ENCODE measurements at regions not wholly inside any gene's neighbourhood (a gene's known extent, or its start where the extent isn't known, plus 50 kb on each side); places are given as distances from the start of the nearest gene placed in this dataset.
A peak's percentile ranks its signal among the peaks of the same experiment; 100 is the strongest.

DNA sequence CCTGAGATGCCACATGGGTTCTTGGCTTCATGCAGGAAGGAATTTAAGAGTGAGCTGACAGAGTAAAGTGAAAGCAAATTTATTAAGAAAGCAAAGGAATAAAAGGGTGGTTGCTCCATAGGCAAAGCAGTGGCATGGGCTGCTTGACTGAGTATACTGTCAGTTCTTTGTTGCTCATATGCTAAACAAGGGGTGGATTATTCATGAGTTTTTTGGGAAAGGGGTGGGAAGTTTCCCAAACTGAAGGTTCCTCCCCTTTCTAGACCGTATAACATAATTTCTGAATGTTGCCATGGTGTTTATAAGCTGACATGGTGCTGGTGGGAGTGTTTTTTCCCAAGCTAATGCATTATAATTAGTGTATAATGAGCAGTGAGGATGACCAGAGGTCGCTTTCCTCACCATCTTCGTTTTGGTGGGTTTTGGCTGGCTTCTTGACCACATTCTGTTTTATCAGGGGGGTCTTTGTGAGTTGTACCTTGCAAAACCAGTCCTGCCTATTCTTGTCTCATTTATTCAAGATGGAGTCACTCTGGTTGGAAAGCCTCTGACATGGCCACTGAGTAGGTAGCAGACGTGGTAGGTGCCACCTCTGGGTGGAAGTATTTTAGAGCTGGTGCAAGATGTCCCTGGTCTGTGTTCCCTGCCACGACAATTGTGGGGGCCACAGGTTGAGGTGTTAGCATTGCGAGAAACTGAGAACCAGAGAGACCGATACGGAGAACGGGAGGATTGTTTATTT, 107.5 kb upstream of the SDK1 start:
- Histone ChIP-seq H3K4me1 (ENCODE audit: control insufficient read depth, insufficient read depth, low read length, unreplicated experiment) (peaks cover 3% of the 10 kb centered on the region), H3K27me3 (ENCODE audit: insufficient read depth, low read length) (no peaks in the 10 kb centered on the region), H2AFZ (ENCODE audit: low read length, unreplicated experiment) (no peak overlapping the region), H3K27ac (ENCODE audit: low read depth, low read length) (peak overlapping the region; percentile 68), H3K36me3 (ENCODE audit: insufficient read depth, low read length) (no peaks in the 10 kb centered on the region), H3K4me3 (ENCODE audit: low read depth, low read length) (no peak overlapping the region), H3K79me2 (ENCODE audit: control insufficient read depth, insufficient read depth, low read length, unreplicated experiment) (no peaks in the 10 kb centered on the region)

DNA sequence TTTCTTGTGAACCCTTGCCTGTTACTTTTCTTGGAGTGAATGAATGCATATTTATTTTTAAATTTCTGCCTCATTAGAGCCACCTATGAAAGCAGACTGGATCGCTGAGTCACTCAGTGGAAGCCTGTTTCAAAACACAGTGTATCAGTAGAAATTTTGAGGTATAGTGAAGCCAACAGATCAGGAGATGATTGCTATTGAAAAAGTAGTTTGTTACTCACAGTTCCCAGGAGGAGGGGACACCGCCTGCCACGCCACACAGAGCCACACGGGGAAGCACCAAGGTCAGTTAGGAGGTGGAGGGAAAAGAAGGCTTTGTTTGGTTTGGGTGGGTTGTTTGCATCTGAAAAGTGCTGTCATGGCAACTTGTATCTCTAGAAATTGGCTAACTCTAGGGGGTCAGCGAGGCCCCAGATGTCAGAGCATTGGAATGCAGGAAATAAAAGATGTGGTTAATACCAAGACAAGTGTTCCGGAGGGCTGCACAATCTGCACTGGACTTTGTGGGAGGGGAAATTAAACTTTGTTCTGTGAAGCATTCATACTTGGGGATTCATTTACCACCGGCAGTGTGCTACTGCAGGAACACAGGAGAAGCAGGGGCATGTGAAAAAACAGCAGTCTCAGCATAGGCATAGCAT, 106.4 kb upstream of the SDK1 start:
- no peaks in the 10 kb centered on the region for H3K36me3 ChIP-seq (ENCODE audit: insufficient read depth, low read length)
- no peaks in the 10 kb centered on the region for H3K27me3 ChIP-seq (ENCODE audit: insufficient read depth, low read length)
- H3K4me3 ChIP-seq (ENCODE audit: low read depth, low read length) = no peak overlapping the region
- peaks cover 3% of the 10 kb centered on the region for H3K4me1 ChIP-seq (ENCODE audit: control insufficient read depth, insufficient read depth, low read length, unreplicated experiment)
- peak overlapping the region; percentile 68 for H3K27ac ChIP-seq (ENCODE audit: low read depth, low read length)
- H3K79me2 ChIP-seq (ENCODE audit: control insufficient read depth, insufficient read depth, low read length, unreplicated experiment) = no peaks in the 10 kb centered on the region
- H2AFZ ChIP-seq (ENCODE audit: low read length, unreplicated experiment) = no peak overlapping the region

DNA sequence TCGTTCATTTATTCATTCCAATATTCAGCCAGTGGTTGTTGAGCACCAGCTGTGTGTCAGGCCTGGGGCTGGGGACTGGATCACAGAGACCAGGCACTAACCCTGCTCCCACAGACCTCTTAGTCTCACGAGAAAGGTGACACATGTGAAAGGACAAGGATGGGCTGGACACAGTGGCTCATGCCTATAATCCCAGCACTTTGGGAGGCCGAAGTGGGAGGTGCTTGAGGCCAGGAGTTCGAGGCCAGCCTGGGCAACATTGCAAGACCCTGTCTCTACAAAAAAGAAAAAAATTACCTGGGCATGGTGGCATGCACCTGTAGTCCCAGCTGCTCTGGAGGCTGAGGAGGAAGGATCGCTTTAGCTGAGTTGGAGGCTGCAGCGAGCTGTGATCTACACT, 105.9 kb upstream of the SDK1 start:
- Histone ChIP-seq H3K27ac (ENCODE audit: low read depth, low read length) (peak overlapping the region; percentile 68), H3K27me3 (ENCODE audit: insufficient read depth, low read length) (no peaks in the 10 kb centered on the region), H3K79me2 (ENCODE audit: control insufficient read depth, insufficient read depth, low read length, unreplicated experiment) (no peaks in the 10 kb centered on the region), H3K4me3 (ENCODE audit: low read depth, low read length) (no peak overlapping the region), H2AFZ (ENCODE audit: low read length, unreplicated experiment) (no peak overlapping the region), H3K36me3 (ENCODE audit: insufficient read depth, low read length) (no peaks in the 10 kb centered on the region), H3K4me1 (ENCODE audit: control insufficient read depth, insufficient read depth, low read length, unreplicated experiment) (peaks cover 3% of the 10 kb centered on the region)

- Histone ChIP-seq H3K36me3 (ENCODE audit: insufficient read depth, low read length) (no peaks in the 10 kb centered on the region), H2AFZ (ENCODE audit: low read length, unreplicated experiment) (no peak overlapping the region), H3K4me3 (ENCODE audit: low read depth, low read length) (no peak overlapping the region), H3K27ac (ENCODE audit: low read depth, low read length) (no peak overlapping the region), H3K4me1 (ENCODE audit: control insufficient read depth, insufficient read depth, low read length, unreplicated experiment) (peaks cover 3% of the 10 kb centered on the region), H3K79me2 (ENCODE audit: control insufficient read depth, insufficient read depth, low read length, unreplicated experiment) (no peaks in the 10 kb centered on the region), H3K27me3 (ENCODE audit: insufficient read depth, low read length) (no peaks in the 10 kb centered on the region)
These were observed 104.2 kb upstream of the SDK1 start for GRCh38 chr7:3196629-3197400.

GRCh38 chr7:3197567-3198213, 103.4 kb upstream of the SDK1 start:
- no peak overlapping the region for H3K4me3 ChIP-seq (ENCODE audit: low read depth, low read length)
- H3K79me2 ChIP-seq (ENCODE audit: control insufficient read depth, insufficient read depth, low read length, unreplicated experiment) = no peaks in the 10 kb centered on the region
- H3K36me3 ChIP-seq (ENCODE audit: insufficient read depth, low read length) = no peaks in the 10 kb centered on the region
- no peak overlapping the region for H3K27ac ChIP-seq (ENCODE audit: low read depth, low read length)
- no peak overlapping the region for H2AFZ ChIP-seq (ENCODE audit: low read length, unreplicated experiment)
- peaks cover 3% of the 10 kb centered on the region for H3K4me1 ChIP-seq (ENCODE audit: control insufficient read depth, insufficient read depth, low read length, unreplicated experiment)
- H3K27me3 ChIP-seq (ENCODE audit: insufficient read depth, low read length) = no peaks in the 10 kb centered on the region

GRCh38 chr7:3198316-3198715, 102.7 kb upstream of the SDK1 start:
- no peak overlapping the region for H2AFZ ChIP-seq (ENCODE audit: low read length, unreplicated experiment)
- H3K36me3 ChIP-seq (ENCODE audit: insufficient read depth, low read length) = no peaks in the 10 kb centered on the region
- no peak overlapping the region for H3K27ac ChIP-seq (ENCODE audit: low read depth, low read length)
- H3K4me1 ChIP-seq (ENCODE audit: control insufficient read depth, insufficient read depth, low read length, unreplicated experiment) = peaks cover 3% of the 10 kb centered on the region
- H3K79me2 ChIP-seq (ENCODE audit: control insufficient read depth, insufficient read depth, low read length, unreplicated experiment) = no peaks in the 10 kb centered on the region
- no peaks in the 10 kb centered on the region for H3K27me3 ChIP-seq (ENCODE audit: insufficient read depth, low read length)
- H3K4me3 ChIP-seq (ENCODE audit: low read depth, low read length) = no peak overlapping the region

DNA sequence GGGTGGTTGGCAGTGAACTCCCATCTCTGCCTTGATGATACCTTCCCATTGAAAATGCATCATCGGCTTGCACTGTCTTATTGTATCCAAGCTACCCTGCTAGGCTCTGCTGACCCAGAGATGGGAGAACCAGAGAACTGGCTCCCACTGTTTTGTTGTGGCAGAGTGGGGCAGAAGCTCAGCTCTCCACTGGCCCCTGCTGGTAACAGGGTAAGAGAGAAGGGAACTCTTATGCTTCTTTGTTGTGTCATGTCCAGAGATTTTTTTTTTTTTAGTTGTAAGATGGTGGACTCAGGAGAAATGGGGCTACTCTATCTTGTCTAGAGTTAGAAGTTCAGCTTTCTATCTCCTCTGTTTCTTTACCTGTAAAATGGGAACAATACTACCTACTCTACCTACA, 100.5 kb upstream of the SDK1 start:
- H2AFZ ChIP-seq (ENCODE audit: low read length, unreplicated experiment) = no peak overlapping the region
- no peaks in the 10 kb centered on the region for H3K79me2 ChIP-seq (ENCODE audit: control insufficient read depth, insufficient read depth, low read length, unreplicated experiment)

DNA sequence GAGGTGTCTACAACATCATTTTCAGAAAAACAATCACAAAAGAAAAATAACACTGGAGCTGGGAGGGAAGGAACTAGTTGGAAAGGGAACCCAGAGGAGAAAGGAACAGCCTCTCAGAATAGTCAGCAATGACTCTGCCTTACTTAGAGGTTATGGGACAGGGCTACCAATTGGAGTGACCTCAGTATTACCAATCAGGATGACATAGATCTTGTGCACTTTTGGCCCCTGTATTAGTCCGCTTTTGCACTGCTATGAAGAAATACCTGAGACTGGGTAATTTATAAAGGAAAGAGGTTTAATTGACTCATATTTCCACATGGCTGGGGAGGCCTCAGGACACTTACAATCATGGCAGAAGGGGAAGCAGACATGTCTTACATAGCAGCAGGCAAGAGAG, 99.7 kb upstream of the SDK1 start:
- no peak overlapping the region for H3K4me3 ChIP-seq (ENCODE audit: low read depth, low read length)
- no peaks in the 10 kb centered on the region for H3K79me2 ChIP-seq (ENCODE audit: control insufficient read depth, insufficient read depth, low read length, unreplicated experiment)
- H3K4me1 ChIP-seq (ENCODE audit: control insufficient read depth, insufficient read depth, low read length, unreplicated experiment) = no peaks in the 10 kb centered on the region
- H3K27me3 ChIP-seq (ENCODE audit: insufficient read depth, low read length) = no peaks in the 10 kb centered on the region
- no peak overlapping the region for H2AFZ ChIP-seq (ENCODE audit: low read length, unreplicated experiment)
- no peak overlapping the region for H3K27ac ChIP-seq (ENCODE audit: low read depth, low read length)
- H3K36me3 ChIP-seq (ENCODE audit: insufficient read depth, low read length) = no peaks in the 10 kb centered on the region

More for the DNA sequence above, 100.5 kb upstream of the SDK1 start:
- Histone ChIP-seq H3K4me1 (ENCODE audit: control insufficient read depth, insufficient read depth, low read length, unreplicated experiment) (peaks cover 2% of the 10 kb centered on the region), H3K27ac (ENCODE audit: low read depth, low read length) (no peak overlapping the region), H3K4me3 (ENCODE audit: low read depth, low read length) (no peak overlapping the region), H3K27me3 (ENCODE audit: insufficient read depth, low read length) (no peaks in the 10 kb centered on the region), H3K36me3 (ENCODE audit: insufficient read depth, low read length) (no peaks in the 10 kb centered on the region)

- Histone ChIP-seq H2AFZ (ENCODE audit: low read length, unreplicated experiment) (no peak overlapping the region), H3K79me2 (ENCODE audit: control insufficient read depth, insufficient read depth, low read length, unreplicated experiment) (no peaks in the 10 kb centered on the region), H3K27ac (ENCODE audit: low read depth, low read length) (no peak overlapping the region), H3K4me3 (ENCODE audit: low read depth, low read length) (no peak overlapping the region), H3K4me1 (ENCODE audit: control insufficient read depth, insufficient read depth, low read length, unreplicated experiment) (no peaks in the 10 kb centered on the region), H3K27me3 (ENCODE audit: insufficient read depth, low read length) (no peaks in the 10 kb centered on the region), H3K36me3 (ENCODE audit: insufficient read depth, low read length) (no peaks in the 10 kb centered on the region)
These were observed 98.9 kb upstream of the SDK1 start for GRCh38 chr7:3201937-3202710.

DNA sequence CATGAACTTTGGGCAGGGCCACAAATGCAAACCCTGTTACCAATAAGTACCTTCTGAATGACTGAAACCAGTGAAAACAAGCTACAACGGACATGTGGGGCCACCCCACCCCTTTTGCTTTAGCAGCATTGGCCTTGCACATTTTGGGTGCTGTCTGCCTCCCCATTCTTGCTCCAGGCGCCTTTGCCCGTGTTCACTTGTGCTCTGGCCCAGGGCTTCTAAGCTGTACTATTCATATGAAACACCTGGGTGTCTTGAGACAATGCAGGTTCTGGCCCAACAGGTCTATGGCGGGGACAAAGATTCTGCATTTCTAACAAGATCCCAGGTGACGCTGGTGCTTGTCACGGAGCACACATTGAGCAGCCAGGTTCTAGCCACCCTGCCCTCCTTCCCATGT, 96.5 kb upstream of the SDK1 start:
- Histone ChIP-seq H3K36me3 (ENCODE audit: insufficient read depth, low read length) (no peaks in the 10 kb centered on the region), H2AFZ (ENCODE audit: low read length, unreplicated experiment) (no peak overlapping the region), H3K27ac (ENCODE audit: low read depth, low read length) (no peak overlapping the region)

More for the DNA sequence above, 96.5 kb upstream of the SDK1 start:
- no peak overlapping the region for H3K4me3 ChIP-seq (ENCODE audit: low read depth, low read length)
- no peaks in the 10 kb centered on the region for H3K4me1 ChIP-seq (ENCODE audit: control insufficient read depth, insufficient read depth, low read length, unreplicated experiment)
- H3K27me3 ChIP-seq (ENCODE audit: insufficient read depth, low read length) = no peaks in the 10 kb centered on the region
- H3K79me2 ChIP-seq (ENCODE audit: control insufficient read depth, insufficient read depth, low read length, unreplicated experiment) = no peaks in the 10 kb centered on the region
